ENCODE measurements at regions not wholly inside any gene's neighbourhood (a gene's known extent, or its start where the extent isn't known, plus 50 kb on each side); places are given as distances from the start of the nearest gene placed in this dataset.

DNA sequence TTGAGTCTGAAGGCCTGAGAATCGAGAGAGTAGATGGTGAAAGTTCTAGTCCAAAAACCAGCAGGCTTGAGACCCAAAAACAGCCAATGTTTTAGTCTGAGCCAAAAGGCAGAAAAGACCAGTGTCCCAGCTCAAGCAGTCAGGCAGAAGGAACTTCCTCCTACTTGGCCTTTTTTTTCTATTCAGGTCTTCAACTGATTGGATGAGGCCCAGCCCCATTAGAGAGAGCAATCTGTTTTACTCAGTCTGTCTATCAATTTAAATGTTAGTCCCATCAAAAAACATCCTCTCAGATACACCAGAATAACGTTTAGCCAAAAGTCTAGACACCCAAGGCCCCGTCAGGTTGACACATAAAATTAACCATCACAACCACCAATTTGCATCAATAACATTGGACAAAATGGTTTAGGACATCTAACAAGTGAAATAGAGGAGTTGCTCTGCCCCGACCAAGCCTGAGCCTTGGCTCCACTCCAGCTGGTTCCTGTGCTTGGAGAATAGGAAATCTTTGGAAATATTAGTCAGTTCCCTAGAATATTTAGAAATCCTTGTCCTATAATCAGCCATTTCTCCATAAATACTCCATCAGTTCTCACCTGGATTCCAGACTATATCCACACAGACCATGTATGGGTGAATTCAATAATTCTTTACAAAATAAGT is 51.4 kb upstream of the LIPC start:
- H3K27me3 ChIP-seq (ENCODE audit: insufficient read depth, low read depth): no peaks in the 10 kb centered on the region
- H3K36me3 ChIP-seq (ENCODE audit: insufficient read depth): no peaks in the 10 kb centered on the region
- H3K27ac ChIP-seq: no peak overlapping the region
- no peak overlapping the region for H2AFZ ChIP-seq (ENCODE audit: low read depth)
- TF ChIP-seq CTCF (conservative IDR thresholded peaks at IDR 0.05; ENCODE audit: low read depth, low read length): no peak
- no peaks in the 10 kb centered on the region for H4K20me1 ChIP-seq (ENCODE audit: insufficient read depth)
- H3K4me3 ChIP-seq (IDR thresholded peaks at IDR 0.05; ENCODE audit: insufficient read depth, low read depth, low read length): no peak overlapping the region
- H3K4me2 ChIP-seq: no peak overlapping the region
- no peaks in the 10 kb centered on the region for H3K79me2 ChIP-seq (ENCODE audit: insufficient read depth, low read depth)
- no peak overlapping the region for H3K9ac ChIP-seq
- H3K4me1 ChIP-seq (ENCODE audit: low read depth, poor library complexity, severe bottlenecking): no peaks in the 10 kb centered on the region

- no peak for TF ChIP-seq CTCF (conservative IDR thresholded peaks at IDR 0.05; ENCODE audit: low read depth, low read length)
- Histone ChIP-seq H3K4me3 (IDR thresholded peaks at IDR 0.05; ENCODE audit: insufficient read depth, low read depth, low read length) (no peak overlapping the region), H3K36me3 (ENCODE audit: insufficient read depth) (no peaks in the 10 kb centered on the region), H3K27me3 (ENCODE audit: insufficient read depth, low read depth) (no peaks in the 10 kb centered on the region), H3K79me2 (ENCODE audit: insufficient read depth, low read depth) (no peaks in the 10 kb centered on the region), H4K20me1 (ENCODE audit: insufficient read depth) (no peaks in the 10 kb centered on the region), H2AFZ (ENCODE audit: low read depth) (no peak overlapping the region), H3K27ac (no peak overlapping the region), H3K9ac (no peak overlapping the region), H3K4me1 (ENCODE audit: low read depth, poor library complexity, severe bottlenecking) (no peaks in the 10 kb centered on the region), H3K4me2 (no peak overlapping the region)
Observed at GRCh38 chr15:58381697-58382096, 50.1 kb upstream of the LIPC start.
